ENCODE measurements at regions not wholly inside any gene's neighbourhood (a gene's known extent, or its start where the extent isn't known, plus 50 kb on each side); places are given as distances from the start of the nearest gene placed in this dataset.

DNA sequence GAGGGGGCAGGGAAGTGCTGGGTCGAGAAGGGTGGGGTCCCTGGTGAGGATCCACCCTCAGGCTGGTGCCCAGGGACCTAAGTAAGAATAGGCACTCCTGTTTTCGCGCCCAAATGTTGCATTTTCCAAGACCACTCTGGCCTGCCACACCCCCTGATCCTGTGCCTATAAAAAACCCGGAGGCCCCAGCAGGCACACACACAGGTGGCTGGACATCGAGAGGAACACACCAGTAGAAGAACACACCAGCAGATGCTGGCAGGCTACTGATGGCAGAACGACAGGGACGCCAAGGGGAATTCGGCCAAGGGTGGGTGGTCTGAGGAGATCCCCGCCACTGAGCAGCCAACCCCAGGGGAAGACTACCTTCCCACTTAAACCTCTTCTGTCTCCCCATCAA lies 633.9 kb upstream of the POT1 start:
- H3K27ac Mint-ChIP-seq: no peak overlapping the region
- H3K4me3 ChIP-seq: no peak overlapping the region

DNA sequence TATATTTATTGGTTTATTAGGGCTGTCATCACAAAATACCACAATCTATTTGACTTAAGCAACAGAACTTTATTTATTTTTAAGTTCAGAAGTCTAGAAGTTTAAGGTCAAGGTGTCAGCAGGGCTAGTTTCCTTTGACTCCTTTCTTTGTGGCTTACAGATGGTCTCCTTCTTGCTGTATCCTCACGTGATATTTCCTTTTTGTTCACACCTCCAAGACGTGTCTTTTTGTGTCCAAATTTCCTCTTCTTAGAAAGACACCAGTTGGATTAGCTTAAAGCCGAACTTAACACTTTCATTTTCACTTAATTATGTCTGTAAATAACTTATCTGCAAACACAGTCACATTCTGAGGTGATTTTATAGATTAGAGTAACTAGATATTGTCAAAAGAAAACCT lies 631.4 kb upstream of the POT1 start:
- Histone ChIP-seq H4K20me1 (replicated peaks; ENCODE audit: insufficient read depth) (no peaks in the 10 kb centered on the region), H3K79me2 (replicated peaks; ENCODE audit: insufficient read depth) (no peaks in the 10 kb centered on the region), H3K9me2 (ENCODE audit: insufficient read depth) (no peaks in the 10 kb centered on the region), H3F3A (replicated peaks; ENCODE audit: low read depth) (no peaks in the 10 kb centered on the region), H2AFZ (peak overlapping the region; percentile 38; the same call in 1 of the 2 replicates), H3K4me3 (no peak overlapping the region), H3K27me3 (ENCODE audit: insufficient read depth) (no peaks in the 10 kb centered on the region), H3K36me3 (ENCODE audit: insufficient read depth) (no peaks in the 10 kb centered on the region), H3K4me2 (no peak overlapping the region), H3K27ac (ENCODE audit: low read depth) (no peak overlapping the region), H3K4me1 (ENCODE audit: insufficient read depth) (no peaks in the 10 kb centered on the region)
- no peaks in the 10 kb centered on the region for H3K9me3 Mint-ChIP-seq
- H3K27me3 Mint-ChIP-seq (ENCODE audit: insufficient read depth, low read depth, poor library complexity): no peaks in the 10 kb centered on the region
- H3K36me3 Mint-ChIP-seq (ENCODE audit: low read depth): no peaks in the 10 kb centered on the region
- DNase-seq (ENCODE audit: low spot score) (no peak), ATAC-seq (no peak)
- no peak overlapping the region for H3K4me3 Mint-ChIP-seq
- no peaks in the 10 kb centered on the region; the same call in 1 of the 3 replicates for H3K4me1 Mint-ChIP-seq
- H3K27ac Mint-ChIP-seq: no peak overlapping the region; the same call in 1 of the 2 replicates
- TF ChIP-seq POLR2AphosphoS5 (IDR thresholded peaks at IDR 0.05; ENCODE audit: low read depth) (no peak), ZNF114 (CRISPR knock-in tag; IDR thresholded peaks at IDR 0.05) (no peak), EZH2phosphoT487 (IDR thresholded peaks at IDR 0.05; ENCODE audit: unreplicated experiment) (no peak), CREB1 (CRISPR knock-in tag; IDR thresholded peaks at IDR 0.05; ENCODE audit: low read depth) (no peak), STAT1 (IDR thresholded peaks at IDR 0.05; ENCODE audit: unreplicated experiment) (no peak), ETS1 (IDR thresholded peaks at IDR 0.05) (no peak), NANOG (IDR thresholded peaks at IDR 0.05; ENCODE audit: borderline replicate concordance) (no peak), EZH2 (IDR thresholded peaks at IDR 0.05; ENCODE audit: low read depth, unreplicated experiment) (no peak), JUNB (IDR thresholded peaks at IDR 0.05; ENCODE audit: unreplicated experiment) (no peak), CTCF (conservative IDR thresholded peaks at IDR 0.05; ENCODE audit: low read depth in 2 of 2) (no peak), ZNF331 (CRISPR knock-in tag; IDR thresholded peaks at IDR 0.05; ENCODE audit: low read depth) (no peak)
- TF ChIP-seq, protein P1, sequence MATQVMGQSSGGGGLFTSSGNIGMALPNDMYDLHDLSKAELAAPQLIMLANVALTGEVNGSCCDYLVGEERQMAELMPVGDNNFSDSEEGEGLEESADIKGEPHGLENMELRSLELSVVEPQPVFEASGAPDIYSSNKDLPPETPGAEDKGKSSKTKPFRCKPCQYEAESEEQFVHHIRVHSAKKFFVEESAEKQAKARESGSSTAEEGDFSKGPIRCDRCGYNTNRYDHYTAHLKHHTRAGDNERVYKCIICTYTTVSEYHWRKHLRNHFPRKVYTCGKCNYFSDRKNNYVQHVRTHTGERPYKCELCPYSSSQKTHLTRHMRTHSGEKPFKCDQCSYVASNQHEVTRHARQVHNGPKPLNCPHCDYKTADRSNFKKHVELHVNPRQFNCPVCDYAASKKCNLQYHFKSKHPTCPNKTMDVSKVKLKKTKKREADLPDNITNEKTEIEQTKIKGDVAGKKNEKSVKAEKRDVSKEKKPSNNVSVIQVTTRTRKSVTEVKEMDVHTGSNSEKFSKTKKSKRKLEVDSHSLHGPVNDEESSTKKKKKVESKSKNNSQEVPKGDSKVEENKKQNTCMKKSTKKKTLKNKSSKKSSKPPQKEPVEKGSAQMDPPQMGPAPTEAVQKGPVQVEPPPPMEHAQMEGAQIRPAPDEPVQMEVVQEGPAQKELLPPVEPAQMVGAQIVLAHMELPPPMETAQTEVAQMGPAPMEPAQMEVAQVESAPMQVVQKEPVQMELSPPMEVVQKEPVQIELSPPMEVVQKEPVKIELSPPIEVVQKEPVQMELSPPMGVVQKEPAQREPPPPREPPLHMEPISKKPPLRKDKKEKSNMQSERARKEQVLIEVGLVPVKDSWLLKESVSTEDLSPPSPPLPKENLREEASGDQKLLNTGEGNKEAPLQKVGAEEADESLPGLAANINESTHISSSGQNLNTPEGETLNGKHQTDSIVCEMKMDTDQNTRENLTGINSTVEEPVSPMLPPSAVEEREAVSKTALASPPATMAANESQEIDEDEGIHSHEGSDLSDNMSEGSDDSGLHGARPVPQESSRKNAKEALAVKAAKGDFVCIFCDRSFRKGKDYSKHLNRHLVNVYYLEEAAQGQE (IDR thresholded peaks at IDR 0.05; ENCODE audit: unreplicated experiment): no peak

More for the DNA sequence above, 633.9 kb upstream of the POT1 start:
- H3K79me2 ChIP-seq (replicated peaks; ENCODE audit: insufficient read depth): no peaks in the 10 kb centered on the region
- H3K9me2 ChIP-seq (ENCODE audit: insufficient read depth): no peaks in the 10 kb centered on the region
- peak; percentile 32 for ATAC-seq
- H3K27me3 ChIP-seq (ENCODE audit: insufficient read depth): no peaks in the 10 kb centered on the region
- H4K20me1 ChIP-seq (replicated peaks; ENCODE audit: insufficient read depth): no peaks in the 10 kb centered on the region
- no peak for DNase-seq (ENCODE audit: low spot score)
- H3K4me1 ChIP-seq (ENCODE audit: insufficient read depth): no peaks in the 10 kb centered on the region
- H3K36me3 Mint-ChIP-seq (ENCODE audit: low read depth): no peaks in the 10 kb centered on the region
- H3K9me3 Mint-ChIP-seq: no peaks in the 10 kb centered on the region
- peak overlapping the region; percentile 78 for H2AFZ ChIP-seq
- H3K4me3 Mint-ChIP-seq: no peak overlapping the region
- no peak overlapping the region for H3K4me2 ChIP-seq
- no peak overlapping the region for H3K27ac ChIP-seq (ENCODE audit: low read depth)
- no peaks in the 10 kb centered on the region for H3K36me3 ChIP-seq (ENCODE audit: insufficient read depth)
- no peaks in the 10 kb centered on the region for H3K27me3 Mint-ChIP-seq (ENCODE audit: insufficient read depth, low read depth, poor library complexity)
- H3K4me1 Mint-ChIP-seq: no peaks in the 10 kb centered on the region; the same call in 1 of the 3 replicates
- no peaks in the 10 kb centered on the region for H3F3A ChIP-seq (replicated peaks; ENCODE audit: low read depth)
- TF ChIP-seq ETS1 (IDR thresholded peaks at IDR 0.05) (no peak), JUNB (IDR thresholded peaks at IDR 0.05; ENCODE audit: unreplicated experiment) (no peak), STAT1 (IDR thresholded peaks at IDR 0.05; ENCODE audit: unreplicated experiment) (no peak)

All from GM23338 (cell line).